ENCODE measurements at regions not wholly inside any gene's neighbourhood (a gene's known extent, or its start where the extent isn't known, plus 50 kb on each side); places are given as distances from the start of the nearest gene placed in this dataset.

GRCh38 chr3:87732294-87732693, 326.5 kb downstream of the CGGBP1 start:
- WGBS, 2 donors = 76% methylated on average over 3 of the region's 3 CpGs
- no peak overlapping the region for H3K4me3 ChIP-seq (ENCODE audit: low read depth, poor library complexity, severe bottlenecking)
- intact Hi-C loops (cut with DNase I; ENCODE audit: low total_unique reads) = no loop called here
- DNase-seq (ENCODE audit: low spot score in 2 of 2) = no peak
- TF ChIP-seq POLR2A (IDR thresholded peaks at IDR 0.05) = no peak
- no peak for TF ChIP-seq CTCF (IDR thresholded peaks at IDR 0.05)

DNA sequence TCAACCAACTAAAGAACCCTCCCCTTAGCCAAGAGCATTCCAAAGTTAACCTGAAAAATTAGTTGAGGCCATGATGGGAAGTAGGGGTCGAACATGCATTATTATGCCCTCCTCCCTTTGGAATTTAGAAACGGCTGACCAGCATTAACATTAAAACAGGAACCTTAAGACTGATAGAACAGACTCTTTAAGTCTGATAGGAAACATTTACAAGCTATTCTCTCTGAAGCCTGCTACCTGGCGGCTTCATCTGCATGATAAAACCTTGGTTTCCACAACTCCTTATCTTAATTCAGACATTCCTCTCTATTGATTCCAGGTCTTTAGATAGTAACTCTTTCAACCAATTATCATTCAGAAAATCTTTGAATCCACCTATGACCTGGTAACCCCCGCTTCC, 331.0 kb downstream of the CGGBP1 start:
- TF ChIP-seq POLR2A (IDR thresholded peaks at IDR 0.05) (no peak), CTCF (IDR thresholded peaks at IDR 0.05) (no peak)
- WGBS, 2 donors = 75 to 83% methylated on average over 4 of the region's 4 CpGs
- intact Hi-C loops (cut with DNase I; ENCODE audit: low total_unique reads) = no loop called here

GRCh38 chr3:87719060-87719459, 339.7 kb downstream of the CGGBP1 start:
- intact Hi-C loops (cut with DNase I; ENCODE audit: low total_unique reads) = no loop called here
- 68 to 73% methylated on average over 2 of the region's 2 CpGs for WGBS, 2 donors
- DNase-seq (ENCODE audit: low spot score in 2 of 2) = no peak
- TF ChIP-seq POLR2A (IDR thresholded peaks at IDR 0.05) = no peak
- no peak for TF ChIP-seq CTCF (IDR thresholded peaks at IDR 0.05)
- no peak overlapping the region for H3K4me3 ChIP-seq (ENCODE audit: low read depth, poor library complexity, severe bottlenecking)

More for the DNA sequence above, 331.0 kb downstream of the CGGBP1 start:
- DNase-seq (ENCODE audit: low spot score in 2 of 2) = no peak
- H3K4me3 ChIP-seq (ENCODE audit: low read depth, poor library complexity, severe bottlenecking) = no peak overlapping the region

- no peak overlapping the region for H3K4me3 ChIP-seq (ENCODE audit: low read depth, poor library complexity, severe bottlenecking)
- 58 to 72% methylated on average over 1 of the region's 1 CpG for WGBS, 2 donors
- intact Hi-C loops (cut with DNase I; ENCODE audit: low total_unique reads) = no loop called here
- no peak for DNase-seq (ENCODE audit: low spot score in 2 of 2)
- no peak for TF ChIP-seq POLR2A (IDR thresholded peaks at IDR 0.05)
- TF ChIP-seq CTCF (IDR thresholded peaks at IDR 0.05) = no peak
Measured at GRCh38 chr3:87710511-87710910, 348.3 kb downstream of the CGGBP1 start.

DNA sequence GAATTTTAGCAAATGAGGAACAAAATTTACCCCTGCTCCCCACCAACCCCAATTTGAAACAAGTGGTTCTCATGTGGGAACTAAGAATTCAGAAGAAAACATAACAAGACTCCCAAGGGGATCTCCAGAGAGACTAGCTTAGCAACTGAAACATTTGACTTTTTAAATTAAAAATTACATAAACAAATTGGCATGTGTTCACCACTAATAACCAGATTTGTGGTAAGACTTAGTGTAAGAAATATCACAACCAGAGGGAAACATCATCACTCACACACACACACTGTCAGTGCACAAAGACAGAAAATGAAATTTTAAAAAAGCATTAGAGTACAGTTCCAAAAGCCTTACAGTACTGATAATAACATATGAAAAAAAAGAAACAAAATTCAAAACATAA, 348.8 kb downstream of the CGGBP1 start:
- intact Hi-C loops (cut with DNase I; ENCODE audit: low total_unique reads) = no loop called here
- TF ChIP-seq POLR2A (IDR thresholded peaks at IDR 0.05) (no peak), CTCF (IDR thresholded peaks at IDR 0.05) (no peak)
- DNase-seq (ENCODE audit: low spot score in 2 of 2) = no peak
- no peak overlapping the region for H3K4me3 ChIP-seq (ENCODE audit: low read depth, poor library complexity, severe bottlenecking)

DNA sequence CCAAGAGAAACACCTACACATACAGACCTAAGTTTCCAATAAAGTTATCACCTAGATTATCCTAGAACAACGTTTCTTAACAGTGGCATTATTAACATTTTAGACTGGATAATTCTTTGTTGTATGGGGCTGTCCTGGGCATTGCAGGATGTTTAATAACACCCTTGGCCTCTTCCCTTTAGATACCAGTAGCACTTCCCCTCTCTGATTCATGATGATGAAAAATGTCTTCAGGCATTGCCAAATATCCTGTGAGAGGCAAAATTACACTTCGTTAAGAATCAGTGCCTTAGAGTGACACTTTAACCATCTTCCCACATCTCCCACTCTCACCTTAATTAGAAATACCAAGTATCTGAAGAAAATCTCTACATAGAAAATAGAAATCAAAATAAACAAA, 352.6 kb downstream of the CGGBP1 start:
- no peak for DNase-seq (ENCODE audit: low spot score in 2 of 2)
- intact Hi-C loops (cut with DNase I; ENCODE audit: low total_unique reads) = no loop called here
- H3K4me3 ChIP-seq (ENCODE audit: low read depth, poor library complexity, severe bottlenecking) = no peak overlapping the region
- TF ChIP-seq POLR2A (IDR thresholded peaks at IDR 0.05) = no peak
- no peak for TF ChIP-seq CTCF (IDR thresholded peaks at IDR 0.05)
- 56 to 64% methylated on average over 2 of the region's 2 CpGs for WGBS, 2 donors

Data from lower leg skin (tissue), 4 donors.